Stomach (tissue), 4 donors: ENCODE measurements at regions not wholly inside any gene's neighbourhood (a gene's known extent, or its start where the extent isn't known, plus 50 kb on each side); places are given as distances from the start of the nearest gene placed in this dataset.

ENCODE experiments used
- EP300 ChIP-seq: sonication (generic); formaldehyde crosslinking; IDR thresholded peaks from one replicate; pipeline ENCODE4 v1.6.1; 2017; ENCODE audit warnings: antibody characterized with exemption
- POLR2A ChIP-seq, 4 donors: fragments of 450-650 bp; IDR thresholded peaks; one replicate each; pipeline ENCODE4 v1.6.1; 2016; ENCODE audit warnings: antibody characterized with exemption in 4 of 4, control low read depth in 2 of 4, mild to moderate bottlenecking in 1 of 4, moderate library complexity in 1 of 4
- POLR2AphosphoS5 ChIP-seq, 3 donors: sonication (generic); formaldehyde crosslinking; IDR thresholded peaks; one replicate each; pipeline ENCODE4 v1.6.1; 2016; ENCODE audit warnings: antibody characterized with exemption in 3 of 3
- TF ChIP-seq, protein P1 (sequence below), 7 experiments: fragments of 450-650 bp in 4 of 7; fragments of 200-600 bp in 3 of 7; sonication (generic) in 3 of 7; IDR thresholded peaks; one replicate each; pipeline ENCODE4 v1.5.1; 2016 to 2019; ENCODE audit warnings: antibody characterized with exemption in 7 of 7, control low read depth in 2 of 7, mild to moderate bottlenecking in 1 of 7

- TF ChIP-seq, protein P1, sequence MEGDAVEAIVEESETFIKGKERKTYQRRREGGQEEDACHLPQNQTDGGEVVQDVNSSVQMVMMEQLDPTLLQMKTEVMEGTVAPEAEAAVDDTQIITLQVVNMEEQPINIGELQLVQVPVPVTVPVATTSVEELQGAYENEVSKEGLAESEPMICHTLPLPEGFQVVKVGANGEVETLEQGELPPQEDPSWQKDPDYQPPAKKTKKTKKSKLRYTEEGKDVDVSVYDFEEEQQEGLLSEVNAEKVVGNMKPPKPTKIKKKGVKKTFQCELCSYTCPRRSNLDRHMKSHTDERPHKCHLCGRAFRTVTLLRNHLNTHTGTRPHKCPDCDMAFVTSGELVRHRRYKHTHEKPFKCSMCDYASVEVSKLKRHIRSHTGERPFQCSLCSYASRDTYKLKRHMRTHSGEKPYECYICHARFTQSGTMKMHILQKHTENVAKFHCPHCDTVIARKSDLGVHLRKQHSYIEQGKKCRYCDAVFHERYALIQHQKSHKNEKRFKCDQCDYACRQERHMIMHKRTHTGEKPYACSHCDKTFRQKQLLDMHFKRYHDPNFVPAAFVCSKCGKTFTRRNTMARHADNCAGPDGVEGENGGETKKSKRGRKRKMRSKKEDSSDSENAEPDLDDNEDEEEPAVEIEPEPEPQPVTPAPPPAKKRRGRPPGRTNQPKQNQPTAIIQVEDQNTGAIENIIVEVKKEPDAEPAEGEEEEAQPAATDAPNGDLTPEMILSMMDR (IDR thresholded peaks at IDR 0.05), result no peak
- TF ChIP-seq POLR2A (IDR thresholded peaks at IDR 0.05) (no peak), EP300 (no peak), POLR2AphosphoS5 (IDR thresholded peaks at IDR 0.05) (no peak)
These were observed 508.3 kb downstream of the BMP2 start for GRCh38 chr20:7275645-7276237.
